HS-5 (cell line): ENCODE measurements at regions not wholly inside any gene's neighbourhood (a gene's known extent, or its start where the extent isn't known, plus 50 kb on each side); places are given as distances from the start of the nearest gene placed in this dataset.
"Not testable (repeated sequence)": the region's sequence is repeated elsewhere in the genome, so short reads cannot be mapped to it uniquely, and the experiment has no call there.

ENCODE experiments used
- DNase-seq: peaks from one replicate; pipeline ENCODE4 v3.0.0-alpha.2; 2012; ENCODE audit warnings: low read depth

GRCh38 chr5:121100931-121101330 is 636.8 kb downstream of the PRR16 start:
- DNase-seq: no peak

GRCh38 chr5:121105921-121106320 is 641.8 kb downstream of the PRR16 start:
- DNase-seq: no peak

GRCh38 chr5:121106721-121107690 is 642.9 kb downstream of the PRR16 start:
- DNase-seq: not testable (repeated sequence)

GRCh38 chr5:121108725-121109124 is 644.6 kb downstream of the PRR16 start:
- DNase-seq: no peak

- DNase-seq: no peak
These were observed 645.7 kb downstream of the PRR16 start for GRCh38 chr5:121109817-121110216.

- no peak for DNase-seq
These were observed 657.7 kb downstream of the PRR16 start for GRCh38 chr5:121121786-121122185.

- no peak for DNase-seq
These were observed 674.4 kb downstream of the PRR16 start for GRCh38 chr5:121138495-121138907.

- DNase-seq: no peak
These were observed 674.9 kb downstream of the PRR16 start for GRCh38 chr5:121138952-121139351.

GRCh38 chr5:121144764-121145163 is 680.7 kb downstream of the PRR16 start:
- peak; percentile 26 for DNase-seq

- DNase-seq: no peak
These were observed 687.4 kb downstream of the PRR16 start for GRCh38 chr5:121151534-121151933.

GRCh38 chr5:121152411-121152810 is 688.3 kb downstream of the PRR16 start:
- DNase-seq: no peak

- no peak for DNase-seq
These were observed 692.5 kb downstream of the PRR16 start for GRCh38 chr5:121156565-121156964.

- DNase-seq: no peak
These were observed 693.2 kb upstream of the FTMT start for GRCh38 chr5:121158451-121158850.

GRCh38 chr5:121160591-121160990 is 691.1 kb upstream of the FTMT start:
- no peak for DNase-seq

- DNase-seq: no peak
These were observed 687.0 kb upstream of the FTMT start for GRCh38 chr5:121164632-121165031.

GRCh38 chr5:121171361-121171760 is 680.3 kb upstream of the FTMT start:
- DNase-seq: no peak

GRCh38 chr5:121171834-121172233 is 679.8 kb upstream of the FTMT start:
- no peak for DNase-seq

- DNase-seq: no peak
These were observed 677.3 kb upstream of the FTMT start for GRCh38 chr5:121174351-121174750.

- DNase-seq: no peak
These were observed 675.7 kb upstream of the FTMT start for GRCh38 chr5:121175986-121176385.

GRCh38 chr5:121182788-121183490 is 668.7 kb upstream of the FTMT start:
- peak; percentile 13 for DNase-seq

GRCh38 chr5:121188849-121189248 is 662.8 kb upstream of the FTMT start:
- no peak for DNase-seq

GRCh38 chr5:121189342-121190305 is 662.1 kb upstream of the FTMT start:
- DNase-seq: no peak
